Fibroblast of skin of right biceps (primary cell): ENCODE measurements at regions not wholly inside any gene's neighbourhood (a gene's known extent, or its start where the extent isn't known, plus 50 kb on each side); places are given as distances from the start of the nearest gene placed in this dataset.
A peak's percentile ranks its signal among the peaks of the same experiment; 100 is the strongest.

Experiments
- DNase-seq: peaks from one replicate; pipeline ENCODE4 v3.0.0-alpha.2; 2013

DNA sequence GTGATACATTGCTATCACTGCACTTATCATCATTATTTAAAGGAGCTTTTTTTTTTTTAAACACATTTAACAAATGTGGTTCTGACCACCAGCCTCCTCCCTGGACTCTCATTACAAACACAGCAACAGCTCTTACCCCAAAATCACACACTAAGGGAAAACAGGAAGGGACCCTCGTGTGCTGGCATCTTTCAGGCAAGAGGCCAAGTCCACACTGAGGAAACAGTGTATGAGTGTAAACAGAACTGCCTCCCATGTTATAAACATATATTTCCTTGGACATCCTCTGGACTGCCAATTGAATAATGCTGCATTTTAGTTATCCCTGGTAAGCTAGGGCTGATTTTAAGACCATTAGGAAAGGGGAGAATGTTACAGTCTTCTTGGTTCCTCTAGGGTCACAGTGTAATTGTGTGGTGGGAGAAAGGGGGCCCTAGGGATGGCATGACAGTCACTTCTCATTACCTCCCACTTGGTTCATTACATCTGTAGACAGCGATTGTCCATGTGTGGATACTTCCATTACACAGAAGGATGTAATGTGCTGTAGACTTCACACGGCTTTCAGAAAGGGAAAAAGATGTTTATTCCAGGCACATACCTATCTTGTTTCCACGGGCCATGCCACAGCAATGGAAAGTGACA, 244.6 kb upstream of the TET2 start:
- no peak for DNase-seq

DNA sequence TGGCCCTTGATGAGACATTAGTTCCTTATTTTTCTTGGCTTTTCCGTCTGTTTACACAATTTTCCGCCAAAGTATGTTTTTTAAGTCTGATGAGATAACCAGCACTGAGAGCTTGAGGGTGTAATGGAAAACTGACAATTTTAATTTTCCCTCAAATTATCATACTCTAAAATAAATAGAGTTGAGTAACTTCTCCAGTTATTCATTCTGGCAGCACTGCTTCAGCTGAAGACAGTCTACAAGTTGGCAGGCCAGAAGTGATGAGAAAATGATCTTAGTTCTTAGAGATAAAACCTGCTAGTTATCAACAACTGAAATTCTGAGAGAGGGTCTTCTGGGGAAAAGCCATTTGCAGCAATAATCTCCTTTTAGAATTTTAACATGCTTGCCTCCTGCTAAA, 241.6 kb upstream of the TET2 start:
- DNase-seq = no peak

DNA sequence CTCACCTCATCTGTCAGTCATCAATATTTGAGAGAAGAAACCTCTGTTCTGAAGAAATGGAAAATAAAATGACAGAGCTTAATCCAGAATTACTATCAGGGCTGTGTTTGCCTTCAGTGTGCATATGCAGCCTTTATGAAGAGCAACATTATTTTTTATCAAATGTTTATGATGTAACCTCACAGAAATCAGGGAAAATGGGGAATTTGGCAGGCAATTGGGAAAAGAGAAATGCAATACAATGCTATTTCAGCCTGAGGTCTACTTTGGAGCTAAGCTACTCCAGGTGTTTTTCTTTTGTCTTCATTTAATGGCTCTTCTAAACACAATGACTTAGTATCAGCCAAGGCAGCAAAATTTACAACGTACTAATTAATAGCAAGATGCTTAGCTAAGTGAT, 241.1 kb upstream of the TET2 start:
- DNase-seq = no peak

DNA sequence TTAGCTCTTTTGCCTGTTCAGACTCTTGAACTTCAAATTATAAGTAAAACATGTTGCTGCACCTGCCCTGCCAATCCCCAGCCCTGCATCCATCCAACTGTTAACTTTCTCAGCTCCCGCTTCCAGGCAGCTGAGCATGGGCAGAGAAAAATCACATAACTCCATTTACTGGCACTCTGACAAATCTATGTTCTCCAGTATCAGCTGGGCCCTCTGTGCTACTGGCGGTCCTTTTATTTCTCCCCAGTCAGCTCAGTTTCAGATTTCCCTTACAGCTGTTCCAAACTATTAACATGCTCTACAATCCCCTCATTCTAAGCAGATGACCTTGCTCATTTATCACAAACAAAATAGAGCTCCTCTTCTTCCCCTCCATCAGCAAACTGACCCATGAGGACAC, 240.4 kb upstream of the TET2 start:
- no peak for DNase-seq

DNA sequence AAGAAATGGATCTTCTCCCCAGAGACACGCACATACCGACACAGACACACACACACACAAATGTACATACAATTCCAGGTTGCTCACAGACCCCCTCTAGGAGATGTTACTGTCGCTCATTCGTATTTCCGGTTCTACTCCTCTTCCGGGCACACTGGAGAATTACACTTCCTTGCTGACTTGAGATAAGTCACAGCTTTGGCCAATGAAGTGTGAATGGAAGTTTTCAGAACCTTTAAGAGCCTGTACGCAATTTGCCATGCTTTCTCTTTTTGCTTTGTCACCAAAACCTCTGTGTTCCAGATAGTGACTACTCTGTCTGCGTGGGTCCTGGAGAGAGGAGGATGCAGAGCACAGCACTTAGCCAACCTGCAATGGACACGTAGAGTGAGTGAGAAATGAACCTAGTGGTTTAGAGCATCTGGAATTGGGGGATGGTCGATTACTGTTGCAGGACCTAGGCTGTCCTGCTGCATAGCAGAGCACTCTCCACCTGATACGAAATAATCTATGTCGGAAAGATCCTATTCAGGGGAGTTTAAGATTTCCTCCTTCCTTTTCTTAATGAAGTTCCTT, 239.5 kb upstream of the TET2 start:
- DNase-seq = no peak

DNA sequence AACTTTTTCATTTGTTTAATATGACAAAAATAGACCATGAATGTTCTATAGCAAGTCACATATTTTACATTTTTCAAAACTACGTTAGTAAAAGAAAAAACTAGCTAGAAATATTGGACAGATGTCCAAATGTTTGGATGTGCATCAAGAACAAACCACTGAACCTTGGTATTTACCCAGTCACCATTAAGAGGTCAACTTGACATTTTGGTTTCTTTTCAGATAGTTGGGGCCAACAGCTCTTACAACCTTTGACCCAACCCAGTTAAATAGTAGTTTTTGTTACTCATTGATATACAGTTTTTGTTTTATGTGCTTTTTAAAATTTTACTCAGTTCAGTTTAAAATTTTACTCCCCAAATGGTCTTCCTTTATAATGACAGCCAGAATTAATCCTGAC, 238.7 kb upstream of the TET2 start:
- no peak for DNase-seq

DNA sequence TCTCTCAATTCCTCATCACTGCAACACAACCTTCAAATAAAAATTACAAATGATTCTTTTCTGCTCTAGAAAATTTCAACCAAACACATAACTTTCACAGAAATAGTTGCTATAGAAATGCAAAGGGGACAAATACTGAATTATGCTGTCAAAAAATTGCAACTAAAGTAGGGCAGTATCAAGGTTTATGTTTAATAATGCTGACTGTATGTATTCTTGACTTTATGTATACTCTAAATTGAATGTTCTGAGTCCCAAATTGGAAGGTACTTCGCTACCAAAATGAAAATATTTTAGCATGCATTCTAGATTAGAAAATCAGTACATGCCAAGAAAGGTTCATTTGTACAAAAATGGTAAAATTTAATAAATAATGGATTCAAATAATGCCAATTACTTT, 237.3 kb upstream of the TET2 start:
- DNase-seq = no peak

DNA sequence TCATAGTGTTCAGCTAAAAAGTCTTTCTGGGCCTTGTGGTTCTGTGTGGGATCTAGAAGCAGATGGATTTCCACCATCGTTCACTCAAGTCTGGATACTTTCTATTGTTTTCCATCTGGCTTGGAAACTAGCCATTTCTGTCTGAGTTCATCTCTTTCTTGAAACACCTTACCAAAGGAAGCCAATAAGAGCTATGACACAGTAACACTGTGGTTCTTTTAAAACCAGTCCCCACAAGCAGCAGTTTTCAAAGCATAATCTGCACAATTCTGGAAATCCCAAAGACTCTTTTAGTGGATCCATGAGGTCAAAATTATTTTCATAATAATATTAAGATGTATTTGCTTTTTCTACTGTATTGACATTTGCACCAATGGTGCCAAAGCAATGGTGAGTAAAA, 234.2 kb upstream of the TET2 start:
- DNase-seq = no peak

DNA sequence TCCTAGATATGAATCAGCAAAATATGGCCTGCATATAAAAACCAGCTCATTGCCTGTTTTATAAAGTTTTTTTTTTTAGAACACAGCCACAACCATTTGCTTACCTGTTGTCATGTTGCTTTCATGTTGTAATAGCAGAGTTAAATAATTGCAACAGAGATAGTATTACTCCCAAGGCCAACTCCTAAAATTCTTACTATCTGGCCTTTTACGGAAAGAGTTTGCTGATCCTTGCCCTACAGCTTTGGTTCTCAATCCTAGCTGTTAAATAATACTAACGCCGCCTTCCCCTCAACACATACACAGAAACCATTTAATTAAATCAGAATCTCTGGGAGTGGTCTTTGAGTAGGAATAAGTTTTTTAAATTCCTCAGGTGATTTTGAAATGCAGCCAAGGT, 231.3 kb upstream of the TET2 start:
- no peak for DNase-seq

DNA sequence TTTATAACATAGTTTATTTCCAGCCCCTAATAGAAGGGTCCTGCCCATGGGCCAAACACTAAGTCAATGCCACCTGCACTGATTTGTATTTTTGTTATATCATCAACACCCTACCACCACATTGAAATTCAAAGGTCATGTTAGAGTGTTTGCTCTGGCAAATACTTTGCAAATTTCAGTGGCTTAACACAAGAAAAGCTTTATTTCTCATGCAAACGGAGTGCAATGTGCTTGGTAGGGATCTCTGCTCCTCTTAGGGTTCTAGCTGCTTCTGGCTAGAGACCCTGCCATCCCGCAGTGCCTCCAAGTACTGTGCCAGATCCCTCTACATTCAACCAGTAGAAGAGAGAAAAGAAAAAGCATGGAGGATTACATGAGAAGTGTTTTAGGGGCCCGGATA, 230.8 kb upstream of the TET2 start:
- no peak for DNase-seq

DNA sequence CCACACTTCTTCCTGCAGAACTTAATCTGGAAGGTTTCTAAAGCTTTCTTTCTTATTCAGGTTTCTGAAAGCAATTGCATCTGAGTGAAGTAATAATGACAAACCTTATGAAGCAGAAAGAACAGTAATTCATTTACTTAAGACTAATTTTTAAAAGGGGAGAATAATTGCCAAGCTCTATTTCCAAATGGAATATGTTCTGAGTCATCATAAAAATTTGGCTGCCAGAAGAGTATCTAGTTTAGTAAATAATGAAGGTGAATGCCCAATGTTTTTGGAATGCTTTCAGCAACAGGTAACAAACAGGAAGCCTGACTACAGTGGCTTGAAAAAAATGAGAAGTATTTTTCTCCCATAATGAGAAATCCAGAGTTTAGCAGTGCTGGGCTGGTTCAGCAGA, 227.3 kb upstream of the TET2 start:
- no peak for DNase-seq

DNA sequence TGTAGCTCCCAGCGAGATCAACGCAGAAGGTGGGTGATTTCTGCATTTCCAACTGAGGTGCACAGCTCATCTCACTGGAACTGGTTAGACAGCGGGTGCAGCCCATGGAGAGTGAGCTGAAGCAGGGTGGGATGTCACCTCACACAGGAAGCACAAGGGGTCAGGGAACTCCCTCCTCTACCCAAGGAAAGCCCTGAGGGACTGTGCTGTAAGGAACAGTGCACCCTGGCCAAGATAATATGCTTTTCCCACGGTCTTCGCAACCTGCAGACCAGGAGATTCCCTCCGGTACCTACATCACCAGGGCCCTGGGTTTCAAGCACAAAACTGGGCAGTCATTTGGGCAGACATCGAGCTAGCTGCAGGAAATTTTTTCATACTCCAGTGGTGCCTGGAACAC, 216.4 kb upstream of the TET2 start:
- no peak for DNase-seq

DNA sequence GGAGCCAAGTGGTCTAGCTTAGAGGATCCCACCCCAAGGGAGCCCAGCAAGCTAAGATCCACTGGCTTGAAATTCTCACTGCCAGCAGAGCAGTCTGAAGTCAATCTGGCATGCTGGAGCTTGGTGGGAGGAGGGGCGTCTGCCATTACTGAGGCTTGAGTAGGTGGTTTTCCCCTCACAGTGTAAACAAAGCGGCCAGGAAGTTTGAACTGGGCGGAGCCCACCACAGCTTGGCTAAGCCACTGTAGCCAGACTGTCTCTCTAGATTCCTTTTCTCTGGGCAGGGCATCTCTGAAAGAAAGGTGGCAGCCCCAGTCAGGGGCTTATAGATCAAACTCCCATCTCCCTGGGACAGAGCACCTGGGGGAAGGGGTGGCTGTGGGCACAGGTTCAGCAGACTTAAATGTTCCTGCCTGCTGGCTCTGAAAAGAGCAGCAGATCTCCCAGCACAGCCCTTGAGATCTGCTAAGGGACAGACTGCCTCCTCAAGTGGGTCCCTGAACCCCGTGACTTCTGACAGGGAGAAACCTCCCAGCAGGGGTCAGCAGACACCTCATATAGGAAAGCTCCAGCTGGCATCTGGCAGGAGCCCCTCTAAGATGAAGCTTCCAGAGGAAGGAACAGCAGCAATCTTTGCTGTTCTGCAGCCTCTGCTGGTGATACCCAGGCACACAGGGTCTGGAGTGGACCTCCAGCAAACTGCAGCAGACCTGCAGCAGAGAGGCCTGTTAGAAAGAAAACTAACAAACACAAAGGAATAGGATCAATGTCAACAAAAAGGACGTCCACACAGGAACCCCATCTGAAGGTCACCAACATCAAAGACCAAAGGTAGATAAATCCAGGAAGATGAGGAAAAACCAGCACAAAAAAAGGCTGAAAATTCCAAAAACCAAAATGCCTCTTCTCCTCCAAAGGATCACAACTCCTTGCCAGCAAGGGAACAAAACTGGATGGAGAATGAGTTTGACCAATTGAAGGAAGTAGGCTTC, 215.6 kb upstream of the TET2 start:
- DNase-seq = peak; percentile 35

DNA sequence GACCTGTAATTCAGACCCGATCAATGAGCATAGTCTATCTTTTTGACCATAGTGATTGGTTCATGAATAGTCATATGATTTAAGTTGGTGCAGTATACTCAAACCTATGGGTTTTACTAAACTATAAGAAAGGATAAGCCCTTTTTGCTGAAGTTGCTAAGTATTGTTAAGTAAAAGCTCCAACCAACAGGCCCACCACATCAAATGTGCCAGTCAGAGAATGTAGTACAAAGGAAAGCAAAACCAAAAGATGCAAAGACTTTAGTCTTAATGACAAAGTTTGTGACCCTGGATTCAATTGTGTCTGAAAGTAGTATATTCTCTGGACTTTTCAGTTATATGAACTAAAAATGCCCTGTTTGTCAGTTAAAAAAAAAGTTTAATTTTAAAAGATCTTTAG, 208.1 kb upstream of the TET2 start:
- no peak for DNase-seq

DNA sequence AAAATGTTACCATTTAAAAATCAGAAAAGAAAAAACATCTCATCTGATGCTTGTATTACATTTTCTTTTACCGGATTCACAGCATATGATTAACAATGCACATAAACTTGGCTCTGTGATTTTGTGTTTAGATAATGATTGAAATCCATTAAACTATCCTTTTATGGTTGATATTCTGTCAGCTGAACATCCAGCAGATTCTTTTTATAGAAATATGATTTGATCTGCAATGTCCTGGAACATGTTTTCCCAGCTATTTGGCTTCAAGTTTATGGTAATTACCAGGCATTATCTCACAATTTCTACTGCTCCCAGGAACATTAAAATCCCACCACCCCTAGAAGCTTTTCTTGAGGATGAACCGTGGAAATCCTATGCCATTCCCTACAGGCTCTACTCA, 205.7 kb upstream of the TET2 start:
- DNase-seq = no peak

DNA sequence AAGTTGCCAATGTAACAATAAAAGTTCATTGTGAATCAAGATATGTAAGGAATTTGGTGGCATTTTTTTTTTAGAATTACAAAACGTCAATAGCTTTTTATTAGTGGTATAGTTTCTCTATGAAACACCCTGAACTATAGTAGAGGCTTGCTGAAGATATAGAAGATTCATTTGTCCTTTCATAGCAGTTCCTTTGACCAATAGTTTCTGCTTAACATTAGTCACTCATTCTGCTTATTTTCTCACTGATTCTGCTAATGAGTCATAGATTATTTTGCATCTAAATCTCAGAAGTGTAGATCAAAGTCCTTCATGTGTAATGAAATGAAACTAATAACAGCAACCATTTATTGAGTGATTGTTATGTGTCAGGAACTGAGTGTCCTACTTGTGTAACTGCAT, 205.0 kb upstream of the TET2 start:
- DNase-seq = no peak

DNA sequence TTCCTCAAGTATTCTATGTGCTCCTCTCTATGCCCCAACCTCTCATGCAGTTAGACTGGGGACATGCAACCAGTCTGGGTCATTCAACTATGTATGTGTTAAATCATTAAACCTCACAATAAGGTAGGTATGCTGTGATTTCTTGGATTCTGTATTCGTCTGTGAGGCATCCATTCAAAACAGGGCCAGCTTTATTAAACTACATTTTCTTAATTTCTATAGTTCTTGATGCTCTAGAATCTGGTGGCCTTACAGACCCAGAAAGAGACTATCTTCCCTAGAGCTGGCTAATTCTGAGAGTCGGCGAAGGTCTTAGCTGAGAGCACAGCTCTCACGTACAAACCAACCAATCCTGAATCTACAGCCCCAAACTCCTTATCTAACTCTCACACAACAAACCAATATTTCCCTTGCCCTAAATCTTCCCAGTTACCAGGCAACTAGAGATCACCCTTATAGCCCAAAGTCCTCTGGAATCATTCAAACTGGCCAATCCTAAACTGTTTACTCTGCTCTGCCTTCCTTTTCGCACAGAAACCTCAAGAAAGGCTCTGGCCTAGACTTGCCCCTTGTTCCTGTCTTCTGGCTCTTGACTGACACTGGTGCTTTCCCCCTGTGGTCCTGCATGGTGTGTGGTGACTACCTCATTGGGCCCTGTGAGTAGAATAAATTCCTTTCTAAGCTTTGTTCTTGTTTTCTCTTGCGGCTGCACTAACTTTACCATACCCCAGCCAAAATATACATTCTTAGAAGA, 203.5 kb upstream of the TET2 start:
- no peak for DNase-seq

DNA sequence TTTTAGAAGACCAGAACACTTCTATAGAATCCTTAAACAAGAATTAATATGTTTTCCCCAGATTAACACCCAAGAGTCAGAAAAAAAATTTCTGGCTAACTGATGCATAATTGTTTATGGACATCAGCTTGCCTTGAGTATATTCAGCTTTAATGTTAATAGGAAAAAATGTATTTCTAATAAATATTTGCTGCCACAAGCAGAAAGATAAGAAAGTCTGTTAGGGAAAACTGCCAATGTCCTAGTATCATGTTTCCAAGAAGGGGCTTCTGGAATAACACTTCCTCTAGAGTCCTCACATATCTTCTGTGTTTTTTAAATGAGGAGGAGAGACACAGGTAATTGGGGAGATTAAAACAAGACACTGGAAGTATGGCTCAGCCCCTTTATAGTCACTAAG, 202.1 kb upstream of the TET2 start:
- no peak for DNase-seq

DNA sequence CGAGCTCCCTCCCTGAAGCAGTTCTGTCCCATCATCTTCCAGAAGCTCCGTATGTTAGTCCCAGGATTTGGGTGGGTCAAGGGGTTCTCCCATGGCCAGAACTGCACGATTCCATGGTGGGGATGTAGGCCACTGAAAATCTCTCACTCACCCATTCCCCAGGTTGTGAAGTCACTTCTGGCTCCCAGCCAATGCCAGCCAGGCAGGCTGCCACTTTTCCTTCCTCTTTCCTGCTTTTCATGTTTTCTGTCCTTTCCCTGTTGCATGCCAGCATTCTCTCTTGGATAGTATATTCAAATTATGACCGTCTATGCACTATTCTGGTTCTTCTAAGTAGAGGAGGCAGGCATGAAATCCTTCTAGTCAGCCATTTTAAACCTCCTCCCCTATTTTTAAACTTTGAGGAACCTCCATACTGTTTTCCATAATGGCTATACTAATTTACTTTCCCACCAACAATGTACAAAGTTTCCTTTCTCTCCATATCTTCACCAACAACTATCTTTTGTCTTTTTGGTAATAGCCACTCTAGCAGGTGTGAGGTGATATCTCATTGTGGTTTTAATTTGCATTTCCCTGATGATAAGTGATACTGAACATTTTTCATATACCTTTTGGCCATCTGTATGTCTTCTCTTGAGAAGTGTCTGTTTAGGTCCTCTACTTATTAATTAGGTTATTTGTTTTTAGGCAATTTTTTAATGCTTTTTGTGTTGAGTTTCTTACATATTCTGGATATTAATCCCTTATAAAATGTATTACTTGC, 182.1 kb upstream of the TET2 start:
- DNase-seq = no peak

DNA sequence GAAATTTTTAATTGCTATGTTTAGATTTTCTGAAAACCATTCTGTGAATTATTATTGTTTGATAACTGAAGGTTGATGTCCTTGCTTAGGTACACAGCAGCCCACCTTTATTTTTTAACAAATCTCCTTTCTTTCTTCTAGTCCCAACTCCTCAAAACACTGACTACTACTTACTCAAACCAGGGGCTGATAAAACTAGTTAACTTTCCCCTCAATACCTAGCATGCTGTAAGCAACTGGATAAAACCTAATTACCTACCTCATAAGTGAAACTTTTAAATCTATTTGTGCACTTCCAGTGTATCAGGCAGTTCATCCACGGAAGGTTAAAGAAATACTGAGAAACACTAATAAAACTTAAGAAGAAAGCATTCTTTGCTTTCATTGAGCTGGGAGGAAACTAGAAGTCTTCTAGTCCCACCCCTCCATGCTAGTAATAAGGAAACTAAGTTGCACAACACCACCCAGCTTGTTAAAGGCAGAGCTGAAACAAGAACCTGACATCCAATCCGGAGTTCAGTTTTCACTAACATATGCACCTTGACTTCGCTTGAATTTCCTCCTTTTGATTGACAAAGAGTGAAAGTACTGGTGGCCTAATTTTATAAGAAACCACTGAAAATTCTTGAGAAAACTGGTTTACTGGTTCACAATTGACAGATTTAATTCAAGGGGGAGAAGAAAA, 180.2 kb upstream of the TET2 start:
- DNase-seq = no peak

DNA sequence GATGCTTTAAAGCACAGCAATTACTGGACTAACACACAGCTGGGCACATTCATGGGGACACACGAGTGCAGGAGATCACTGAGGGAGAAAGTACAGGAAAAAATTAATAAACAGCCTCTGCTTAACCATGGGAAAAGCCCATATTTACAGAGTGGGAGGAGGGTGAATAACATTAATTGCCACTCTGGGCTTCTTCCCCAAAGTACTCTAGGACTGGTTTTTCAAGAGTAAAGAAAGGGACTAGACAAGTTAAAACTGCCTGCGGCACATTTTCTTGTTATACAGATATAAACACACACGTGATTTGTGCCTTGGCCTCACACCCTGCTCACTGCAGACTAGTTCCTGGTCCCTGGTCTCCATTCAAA, 179.7 kb upstream of the TET2 start:
- DNase-seq = no peak
